ENCODE measurements at regions not wholly inside any gene's neighbourhood (a gene's known extent, or its start where the extent isn't known, plus 50 kb on each side); places are given as distances from the start of the nearest gene placed in this dataset.

DNA sequence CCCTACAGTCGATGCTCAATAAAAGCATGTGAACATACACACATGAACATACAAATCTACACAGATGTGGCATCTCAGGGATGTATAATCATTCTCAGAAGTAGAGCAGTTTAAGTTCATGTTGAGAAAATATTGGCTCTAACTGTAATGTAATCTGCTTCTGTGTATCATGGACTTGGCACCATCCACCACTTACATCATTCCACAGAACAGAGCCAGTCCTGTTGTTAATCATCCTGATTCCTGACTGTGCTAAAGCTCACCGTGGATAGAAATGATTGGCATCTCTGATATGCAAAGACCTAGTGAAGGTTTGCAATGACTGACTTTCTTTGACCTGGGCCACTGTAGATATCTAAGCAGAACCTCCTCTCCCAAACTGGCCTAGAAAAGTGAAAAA, 1141.3 kb downstream of the BCL11B start:
- no peaks in the 10 kb centered on the region for H3K36me3 Mint-ChIP-seq (ENCODE audit: low read depth)
- no peak for DNase-seq
- no peak for TF ChIP-seq CTCF (IDR thresholded peaks at IDR 0.05)
- H3K4me1 Mint-ChIP-seq = no peaks in the 10 kb centered on the region
- H3K4me3 Mint-ChIP-seq = no peak overlapping the region
- no peaks in the 10 kb centered on the region for H3K9me3 Mint-ChIP-seq
- peaks cover 44% of the 10 kb centered on the region for H3K27me3 Mint-ChIP-seq (ENCODE audit: low read depth, poor library complexity)
- no peak overlapping the region for H3K27ac Mint-ChIP-seq

DNA sequence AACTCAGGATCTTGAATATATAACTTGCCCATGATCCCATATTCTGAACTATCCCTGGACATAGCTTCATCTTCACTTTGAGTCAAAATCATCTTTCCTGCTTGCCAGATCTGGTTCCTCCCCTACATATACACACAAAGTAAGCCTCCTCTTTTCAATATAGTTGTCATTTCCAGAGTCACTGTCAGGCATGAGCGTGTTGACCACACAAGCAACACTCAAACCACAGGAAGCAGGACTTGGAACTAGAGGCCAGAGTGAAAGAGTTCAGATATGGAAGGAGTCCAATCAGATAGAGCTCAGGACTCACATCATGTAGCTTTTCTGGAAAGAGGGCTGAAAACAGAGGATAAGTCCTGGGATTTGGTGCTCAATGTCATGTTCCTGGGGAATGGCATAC, 1140.6 kb downstream of the BCL11B start:
- TF ChIP-seq CTCF (IDR thresholded peaks at IDR 0.05) = no peak
- no peak for DNase-seq

DNA sequence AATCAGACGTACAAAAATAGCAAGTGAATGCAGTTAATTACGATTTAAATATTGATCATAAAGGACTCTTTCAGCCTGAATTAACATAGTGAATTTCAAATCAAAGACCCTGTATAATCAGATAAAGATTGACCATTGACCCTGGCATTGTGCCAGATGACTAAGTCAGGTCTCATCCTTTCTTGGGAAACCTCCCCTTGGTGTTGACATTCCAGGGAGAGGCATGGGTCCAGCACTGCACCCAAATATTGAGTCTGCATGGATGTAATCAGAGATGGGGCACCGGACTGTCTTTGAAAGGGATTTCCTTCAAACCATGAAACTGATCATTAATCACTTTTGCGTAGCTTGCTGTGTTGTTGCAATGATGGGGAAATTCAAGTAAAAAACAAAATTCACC, 1138.2 kb downstream of the BCL11B start:
- Mint-ChIP-seq H3K36me3 (ENCODE audit: low read depth) (no peaks in the 10 kb centered on the region), H3K4me1 (peaks cover 26% of the 10 kb centered on the region)
- TF ChIP-seq CTCF (IDR thresholded peaks at IDR 0.05) = no peak

More for the DNA sequence above, 1140.6 kb downstream of the BCL11B start:
- Mint-ChIP-seq H3K36me3 (ENCODE audit: low read depth) (no peaks in the 10 kb centered on the region), H3K9me3 (no peaks in the 10 kb centered on the region), H3K27ac (no peak overlapping the region), H3K27me3 (ENCODE audit: low read depth, poor library complexity) (peaks cover 51% of the 10 kb centered on the region), H3K4me3 (no peak overlapping the region), H3K4me1 (peaks cover 2% of the 10 kb centered on the region)

GRCh38 chr14:98136012-98136789, 1135.8 kb downstream of the BCL11B start:
- Mint-ChIP-seq H3K27me3 (ENCODE audit: low read depth, poor library complexity) (peaks cover 73% of the 10 kb centered on the region), H3K36me3 (ENCODE audit: low read depth) (no peaks in the 10 kb centered on the region), H3K4me1 (peaks cover 29% of the 10 kb centered on the region), H3K27ac (no peak overlapping the region), H3K4me3 (no peak overlapping the region), H3K9me3 (no peaks in the 10 kb centered on the region)
- no peak for TF ChIP-seq CTCF (IDR thresholded peaks at IDR 0.05)
- no peak for DNase-seq

More for the DNA sequence above, 1138.2 kb downstream of the BCL11B start:
- Mint-ChIP-seq H3K4me3 (no peak overlapping the region), H3K27ac (no peak overlapping the region), H3K27me3 (ENCODE audit: low read depth, poor library complexity) (peaks cover 67% of the 10 kb centered on the region), H3K9me3 (no peaks in the 10 kb centered on the region)
- no peak for DNase-seq

- H3K27ac Mint-ChIP-seq = no peak overlapping the region
- H3K27me3 Mint-ChIP-seq (ENCODE audit: low read depth, poor library complexity) = peaks cover 77% of the 10 kb centered on the region
- peak overlapping the region; percentile 21 for H3K4me3 Mint-ChIP-seq
- DNase-seq = no peak
- H3K4me1 Mint-ChIP-seq = peaks cover 29% of the 10 kb centered on the region
- no peaks in the 10 kb centered on the region for H3K36me3 Mint-ChIP-seq (ENCODE audit: low read depth)
- no peaks in the 10 kb centered on the region for H3K9me3 Mint-ChIP-seq
- no peak for TF ChIP-seq CTCF (IDR thresholded peaks at IDR 0.05)
Measured at GRCh38 chr14:98137131-98138025, 1134.6 kb downstream of the BCL11B start.

All from nephron progenitor cell (in vitro differentiated cells).